ENCODE measurements at regions not wholly inside any gene's neighbourhood (a gene's known extent, or its start where the extent isn't known, plus 50 kb on each side); places are given as distances from the start of the nearest gene placed in this dataset.

DNA sequence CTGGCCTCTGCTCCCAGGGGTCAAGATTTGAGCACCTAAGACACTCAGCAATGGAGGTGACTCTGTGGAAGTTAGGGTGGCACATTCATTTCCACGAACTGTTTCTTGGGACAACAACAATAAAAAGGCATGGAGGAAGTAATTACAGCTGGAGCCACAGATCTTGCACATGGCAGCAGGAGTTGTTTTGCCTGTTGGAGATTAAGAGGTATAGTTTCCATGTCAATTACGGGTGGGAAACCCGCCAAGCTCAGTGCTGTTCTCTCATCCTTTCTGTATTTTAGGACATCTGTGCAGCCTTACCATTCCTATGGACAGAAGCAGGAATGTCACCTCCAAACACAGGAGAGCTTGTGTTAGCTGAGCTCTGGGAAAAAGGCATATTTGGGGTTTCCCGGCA is 201.2 kb downstream of the SNX10 start:
- TF ChIP-seq, protein P1, sequence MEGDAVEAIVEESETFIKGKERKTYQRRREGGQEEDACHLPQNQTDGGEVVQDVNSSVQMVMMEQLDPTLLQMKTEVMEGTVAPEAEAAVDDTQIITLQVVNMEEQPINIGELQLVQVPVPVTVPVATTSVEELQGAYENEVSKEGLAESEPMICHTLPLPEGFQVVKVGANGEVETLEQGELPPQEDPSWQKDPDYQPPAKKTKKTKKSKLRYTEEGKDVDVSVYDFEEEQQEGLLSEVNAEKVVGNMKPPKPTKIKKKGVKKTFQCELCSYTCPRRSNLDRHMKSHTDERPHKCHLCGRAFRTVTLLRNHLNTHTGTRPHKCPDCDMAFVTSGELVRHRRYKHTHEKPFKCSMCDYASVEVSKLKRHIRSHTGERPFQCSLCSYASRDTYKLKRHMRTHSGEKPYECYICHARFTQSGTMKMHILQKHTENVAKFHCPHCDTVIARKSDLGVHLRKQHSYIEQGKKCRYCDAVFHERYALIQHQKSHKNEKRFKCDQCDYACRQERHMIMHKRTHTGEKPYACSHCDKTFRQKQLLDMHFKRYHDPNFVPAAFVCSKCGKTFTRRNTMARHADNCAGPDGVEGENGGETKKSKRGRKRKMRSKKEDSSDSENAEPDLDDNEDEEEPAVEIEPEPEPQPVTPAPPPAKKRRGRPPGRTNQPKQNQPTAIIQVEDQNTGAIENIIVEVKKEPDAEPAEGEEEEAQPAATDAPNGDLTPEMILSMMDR (IDR thresholded peaks at IDR 0.05; ENCODE audit: low read depth, low read length, missing input control), result no peak
- TF ChIP-seq, protein P2, sequence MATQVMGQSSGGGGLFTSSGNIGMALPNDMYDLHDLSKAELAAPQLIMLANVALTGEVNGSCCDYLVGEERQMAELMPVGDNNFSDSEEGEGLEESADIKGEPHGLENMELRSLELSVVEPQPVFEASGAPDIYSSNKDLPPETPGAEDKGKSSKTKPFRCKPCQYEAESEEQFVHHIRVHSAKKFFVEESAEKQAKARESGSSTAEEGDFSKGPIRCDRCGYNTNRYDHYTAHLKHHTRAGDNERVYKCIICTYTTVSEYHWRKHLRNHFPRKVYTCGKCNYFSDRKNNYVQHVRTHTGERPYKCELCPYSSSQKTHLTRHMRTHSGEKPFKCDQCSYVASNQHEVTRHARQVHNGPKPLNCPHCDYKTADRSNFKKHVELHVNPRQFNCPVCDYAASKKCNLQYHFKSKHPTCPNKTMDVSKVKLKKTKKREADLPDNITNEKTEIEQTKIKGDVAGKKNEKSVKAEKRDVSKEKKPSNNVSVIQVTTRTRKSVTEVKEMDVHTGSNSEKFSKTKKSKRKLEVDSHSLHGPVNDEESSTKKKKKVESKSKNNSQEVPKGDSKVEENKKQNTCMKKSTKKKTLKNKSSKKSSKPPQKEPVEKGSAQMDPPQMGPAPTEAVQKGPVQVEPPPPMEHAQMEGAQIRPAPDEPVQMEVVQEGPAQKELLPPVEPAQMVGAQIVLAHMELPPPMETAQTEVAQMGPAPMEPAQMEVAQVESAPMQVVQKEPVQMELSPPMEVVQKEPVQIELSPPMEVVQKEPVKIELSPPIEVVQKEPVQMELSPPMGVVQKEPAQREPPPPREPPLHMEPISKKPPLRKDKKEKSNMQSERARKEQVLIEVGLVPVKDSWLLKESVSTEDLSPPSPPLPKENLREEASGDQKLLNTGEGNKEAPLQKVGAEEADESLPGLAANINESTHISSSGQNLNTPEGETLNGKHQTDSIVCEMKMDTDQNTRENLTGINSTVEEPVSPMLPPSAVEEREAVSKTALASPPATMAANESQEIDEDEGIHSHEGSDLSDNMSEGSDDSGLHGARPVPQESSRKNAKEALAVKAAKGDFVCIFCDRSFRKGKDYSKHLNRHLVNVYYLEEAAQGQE (IDR thresholded peaks at IDR 0.05), result no peak
